ENCODE measurements at regions not wholly inside any gene's neighbourhood (a gene's known extent, or its start where the extent isn't known, plus 50 kb on each side); places are given as distances from the start of the nearest gene placed in this dataset.

- no peaks in the 10 kb centered on the region for H3K9me3 ChIP-seq (ENCODE audit: control insufficient read depth in 2 of 2, low read length in 2 of 2)
- H3K4me1 ChIP-seq (ENCODE audit: control insufficient read depth, insufficient read depth, low read length) = no peaks in the 10 kb centered on the region
- H3K9ac ChIP-seq (ENCODE audit: low read length in 2 of 2) = no peak overlapping the region
- no peaks in the 10 kb centered on the region for H3K27me3 ChIP-seq (ENCODE audit: control insufficient read depth in 1 of 2, insufficient read depth in 2 of 2, low read length in 2 of 2)
- no peaks in the 10 kb centered on the region for H3K36me3 ChIP-seq (ENCODE audit: control insufficient read depth in 2 of 2, insufficient read depth in 2 of 2, low read length in 2 of 2)
- no peak overlapping the region for H3K27ac ChIP-seq (ENCODE audit: low read length)
- no peak overlapping the region for H3K4me3 ChIP-seq (ENCODE audit: low read length in 2 of 2)
Measured at GRCh38 chr10:110375121-110375520, 70.4 kb upstream of the SMNDC1 start.

GRCh38 chr10:110376021-110376766 is 71.5 kb upstream of the SMNDC1 start:
- no peaks in the 10 kb centered on the region for H3K4me1 ChIP-seq (ENCODE audit: control insufficient read depth, insufficient read depth, low read length)
- no peak overlapping the region for H3K4me3 ChIP-seq (ENCODE audit: low read length in 2 of 2)
- no peak overlapping the region for H3K27ac ChIP-seq (ENCODE audit: low read length)
- H3K36me3 ChIP-seq (ENCODE audit: control insufficient read depth in 2 of 2, insufficient read depth in 2 of 2, low read length in 2 of 2) = no peaks in the 10 kb centered on the region
- no peak overlapping the region for H3K9ac ChIP-seq (ENCODE audit: low read length in 2 of 2)
- no peaks in the 10 kb centered on the region for H3K27me3 ChIP-seq (ENCODE audit: control insufficient read depth in 1 of 2, insufficient read depth in 2 of 2, low read length in 2 of 2)
- no peaks in the 10 kb centered on the region for H3K9me3 ChIP-seq (ENCODE audit: control insufficient read depth in 2 of 2, low read length in 2 of 2)

- Histone ChIP-seq H3K4me1 (ENCODE audit: control insufficient read depth, insufficient read depth, low read length) (no peaks in the 10 kb centered on the region), H3K9ac (ENCODE audit: low read length in 2 of 2) (no peak overlapping the region), H3K9me3 (ENCODE audit: control insufficient read depth in 2 of 2, low read length in 2 of 2) (no peaks in the 10 kb centered on the region), H3K27me3 (ENCODE audit: control insufficient read depth in 1 of 2, insufficient read depth in 2 of 2, low read length in 2 of 2) (no peaks in the 10 kb centered on the region), H3K36me3 (ENCODE audit: control insufficient read depth in 2 of 2, insufficient read depth in 2 of 2, low read length in 2 of 2) (no peaks in the 10 kb centered on the region), H3K4me3 (ENCODE audit: low read length in 2 of 2) (no peak overlapping the region), H3K27ac (ENCODE audit: low read length) (no peak overlapping the region)
Measured at GRCh38 chr10:110376767-110377160, 72.0 kb upstream of the SMNDC1 start.

GRCh38 chr10:110378006-110378405 is 73.3 kb upstream of the SMNDC1 start:
- no peak overlapping the region for H3K4me3 ChIP-seq (ENCODE audit: low read length in 2 of 2)

GRCh38 chr10:110378533-110379108 is 73.9 kb upstream of the SMNDC1 start:
- Histone ChIP-seq H3K4me3 (ENCODE audit: low read length in 2 of 2) (no peak overlapping the region), H3K36me3 (ENCODE audit: control insufficient read depth in 2 of 2, insufficient read depth in 2 of 2, low read length in 2 of 2) (no peaks in the 10 kb centered on the region), H3K27me3 (ENCODE audit: control insufficient read depth in 1 of 2, insufficient read depth in 2 of 2, low read length in 2 of 2) (no peaks in the 10 kb centered on the region), H3K27ac (ENCODE audit: low read length) (no peak overlapping the region), H3K4me1 (ENCODE audit: control insufficient read depth, insufficient read depth, low read length) (no peaks in the 10 kb centered on the region), H3K9ac (ENCODE audit: low read length in 2 of 2) (no peak overlapping the region), H3K9me3 (ENCODE audit: control insufficient read depth in 2 of 2, low read length in 2 of 2) (no peaks in the 10 kb centered on the region)

More at GRCh38 chr10:110378006-110378405, 73.3 kb upstream of the SMNDC1 start:
- Histone ChIP-seq H3K4me1 (ENCODE audit: control insufficient read depth, insufficient read depth, low read length) (no peaks in the 10 kb centered on the region), H3K9me3 (ENCODE audit: control insufficient read depth in 2 of 2, low read length in 2 of 2) (no peaks in the 10 kb centered on the region), H3K36me3 (ENCODE audit: control insufficient read depth in 2 of 2, insufficient read depth in 2 of 2, low read length in 2 of 2) (no peaks in the 10 kb centered on the region), H3K9ac (ENCODE audit: low read length in 2 of 2) (no peak overlapping the region), H3K27ac (ENCODE audit: low read length) (no peak overlapping the region), H3K27me3 (ENCODE audit: control insufficient read depth in 1 of 2, insufficient read depth in 2 of 2, low read length in 2 of 2) (no peaks in the 10 kb centered on the region)

GRCh38 chr10:110379831-110380230 is 75.1 kb upstream of the SMNDC1 start:
- H3K36me3 ChIP-seq (ENCODE audit: control insufficient read depth in 2 of 2, insufficient read depth in 2 of 2, low read length in 2 of 2) = no peaks in the 10 kb centered on the region
- no peak overlapping the region for H3K27ac ChIP-seq (ENCODE audit: low read length)
- no peaks in the 10 kb centered on the region for H3K9me3 ChIP-seq (ENCODE audit: control insufficient read depth in 2 of 2, low read length in 2 of 2)
- H3K27me3 ChIP-seq (ENCODE audit: control insufficient read depth in 1 of 2, insufficient read depth in 2 of 2, low read length in 2 of 2) = no peaks in the 10 kb centered on the region
- H3K9ac ChIP-seq (ENCODE audit: low read length in 2 of 2) = no peak overlapping the region
- H3K4me3 ChIP-seq (ENCODE audit: low read length in 2 of 2) = no peak overlapping the region
- H3K4me1 ChIP-seq (ENCODE audit: control insufficient read depth, insufficient read depth, low read length) = no peaks in the 10 kb centered on the region

- Histone ChIP-seq H3K9ac (ENCODE audit: low read length in 2 of 2) (no peak overlapping the region), H3K27me3 (ENCODE audit: control insufficient read depth in 1 of 2, insufficient read depth in 2 of 2, low read length in 2 of 2) (no peaks in the 10 kb centered on the region), H3K27ac (ENCODE audit: low read length) (no peak overlapping the region), H3K9me3 (ENCODE audit: control insufficient read depth in 2 of 2, low read length in 2 of 2) (no peaks in the 10 kb centered on the region), H3K36me3 (ENCODE audit: control insufficient read depth in 2 of 2, insufficient read depth in 2 of 2, low read length in 2 of 2) (no peaks in the 10 kb centered on the region), H3K4me1 (ENCODE audit: control insufficient read depth, insufficient read depth, low read length) (no peaks in the 10 kb centered on the region), H3K4me3 (ENCODE audit: low read length in 2 of 2) (no peak overlapping the region)
Measured at GRCh38 chr10:110380293-110380692, 75.6 kb upstream of the SMNDC1 start.

- H3K27me3 ChIP-seq (ENCODE audit: control insufficient read depth in 1 of 2, insufficient read depth in 2 of 2, low read length in 2 of 2) = no peaks in the 10 kb centered on the region
- H3K36me3 ChIP-seq (ENCODE audit: control insufficient read depth in 2 of 2, insufficient read depth in 2 of 2, low read length in 2 of 2) = no peaks in the 10 kb centered on the region
- no peak overlapping the region for H3K4me3 ChIP-seq (ENCODE audit: low read length in 2 of 2)
- H3K4me1 ChIP-seq (ENCODE audit: control insufficient read depth, insufficient read depth, low read length) = no peaks in the 10 kb centered on the region
- no peak overlapping the region for H3K27ac ChIP-seq (ENCODE audit: low read length)
- no peak overlapping the region for H3K9ac ChIP-seq (ENCODE audit: low read length in 2 of 2)
- H3K9me3 ChIP-seq (ENCODE audit: control insufficient read depth in 2 of 2, low read length in 2 of 2) = no peaks in the 10 kb centered on the region
Measured at GRCh38 chr10:110382695-110383094, 78.0 kb upstream of the SMNDC1 start.

GRCh38 chr10:110387617-110387982 is 82.9 kb upstream of the SMNDC1 start:
- peaks cover 0 to 3% of the 10 kb centered on the region in 2 donors for H3K27me3 ChIP-seq (ENCODE audit: control insufficient read depth in 1 of 2, insufficient read depth in 2 of 2, low read length in 2 of 2)
- H3K4me1 ChIP-seq (ENCODE audit: control insufficient read depth, insufficient read depth, low read length) = no peaks in the 10 kb centered on the region
- H3K9me3 ChIP-seq (ENCODE audit: control insufficient read depth in 2 of 2, low read length in 2 of 2) = no peaks in the 10 kb centered on the region
- H3K36me3 ChIP-seq (ENCODE audit: control insufficient read depth in 2 of 2, insufficient read depth in 2 of 2, low read length in 2 of 2) = no peaks in the 10 kb centered on the region
- no peak overlapping the region for H3K9ac ChIP-seq (ENCODE audit: low read length in 2 of 2)
- H3K27ac ChIP-seq (ENCODE audit: low read length) = no peak overlapping the region
- H3K4me3 ChIP-seq (ENCODE audit: low read length in 2 of 2) = no peak overlapping the region

GRCh38 chr10:110387983-110388686 is 83.4 kb upstream of the SMNDC1 start:
- Histone ChIP-seq H3K27me3 (ENCODE audit: control insufficient read depth in 1 of 2, insufficient read depth in 2 of 2, low read length in 2 of 2) (peaks cover 0 to 4% of the 10 kb centered on the region in 2 donors), H3K9ac (ENCODE audit: low read length in 2 of 2) (no peak overlapping the region), H3K27ac (ENCODE audit: low read length) (no peak overlapping the region), H3K4me3 (ENCODE audit: low read length in 2 of 2) (no peak overlapping the region), H3K4me1 (ENCODE audit: control insufficient read depth, insufficient read depth, low read length) (no peaks in the 10 kb centered on the region), H3K36me3 (ENCODE audit: control insufficient read depth in 2 of 2, insufficient read depth in 2 of 2, low read length in 2 of 2) (no peaks in the 10 kb centered on the region), H3K9me3 (ENCODE audit: control insufficient read depth in 2 of 2, low read length in 2 of 2) (no peaks in the 10 kb centered on the region)

- Histone ChIP-seq H3K36me3 (ENCODE audit: control insufficient read depth in 2 of 2, insufficient read depth in 2 of 2, low read length in 2 of 2) (no peaks in the 10 kb centered on the region), H3K27me3 (ENCODE audit: control insufficient read depth in 1 of 2, insufficient read depth in 2 of 2, low read length in 2 of 2) (peaks cover 0 to 4% of the 10 kb centered on the region in 2 donors), H3K4me1 (ENCODE audit: control insufficient read depth, insufficient read depth, low read length) (no peaks in the 10 kb centered on the region), H3K9me3 (ENCODE audit: control insufficient read depth in 2 of 2, low read length in 2 of 2) (no peaks in the 10 kb centered on the region), H3K4me3 (ENCODE audit: low read length in 2 of 2) (no peak overlapping the region), H3K9ac (ENCODE audit: low read length in 2 of 2) (no peak overlapping the region), H3K27ac (ENCODE audit: low read length) (no peak overlapping the region)
Measured at GRCh38 chr10:110388687-110389052, 84.0 kb upstream of the SMNDC1 start.

All from stomach smooth muscle (tissue), 2 donors.